K562 (cell line): ENCODE measurements at regions not wholly inside any gene's neighbourhood (a gene's known extent, or its start where the extent isn't known, plus 50 kb on each side); places are given as distances from the start of the nearest gene placed in this dataset.
"Not testable (repeated sequence)": the region's sequence is repeated elsewhere in the genome, so short reads cannot be mapped to it uniquely, and the experiment has no call there.

Experiments used
- ATAC-seq: fragments of 200-7000 bp; cut with Tn5 transposase; 3 replicates; pipeline ENCODE4 v1.9.1; 2020; ENCODE audit warnings: moderate library complexity
- BruUV-seq: library from RNA; stranded (reverse); fragments of 400-500 nt; replicated peaks from 2 replicates; lab custom pipeline; 2021; lab: Mats Ljungman, UMichigan
- CTCF ChIA-PET: fragments of 300-600 bp; formaldehyde crosslinking; extraction: SDS; loops from one replicate; lab custom pipeline; 2021; ENCODE audit warnings: low intra/inter-chr PET ratio; lab: Yijun Ruan, JAX
- POLR2A ChIA-PET: fragments of 300-600, 350-650 bp; sonication (Branson Sonifier 250); formaldehyde crosslinking; extraction: SDS; loops from one replicate; lab custom pipeline; 2021; ENCODE audit warnings: antibody characterized with exemption, inconsistent platforms; lab: Yijun Ruan, JAX
- DNase-seq, 4 experiments: peaks; one replicate each; pipeline versions ENCODE4 v3.0.0 to v3.0.0-alpha.2; 2011 to 2018; ENCODE audit warnings: low spot score in 3 of 4, mixed read lengths in 3 of 4; ENCODE audit errors: extremely low read depth in 1 of 4
- FAIRE-seq: peaks from 2 replicates; lab custom pipeline; 2011; peaks lifted over from hg19 to GRCh38; lab: Jason Lieb, UNC
- H2AFZ ChIP-seq: 2 replicates; pipeline ENCODE4 v1.6.0; 2011; ENCODE audit warnings: low read depth, low read length, control low read depth, inconsistent platforms
- H3K27ac ChIP-seq: fragments of 200-600 bp; 3 replicates; pipeline ENCODE4 v1.8.0; 2011; ENCODE audit warnings: low read depth, mild to moderate bottlenecking, control low read depth, inconsistent platforms, low read length, moderate library complexity, mixed read lengths; ENCODE audit errors: extremely low read depth
- H3K27me3 ChIP-seq, 2 experiments: fragments of 300-600 bp in 1 of 2; 2 replicates in 1 of 2; 3 replicates in 1 of 2; pipeline versions ENCODE4 v1.6.0 to v1.8.0; 2011; ENCODE audit warnings: inconsistent platforms in 2 of 2, low read length in 2 of 2, mild to moderate bottlenecking in 1 of 2, mixed read lengths in 1 of 2, moderate library complexity in 1 of 2; ENCODE audit not compliant: control insufficient read depth in 2 of 2, insufficient read depth in 2 of 2
- H3K36me3 ChIP-seq: fragments of 300-600 bp; 3 replicates; pipeline ENCODE4 v1.8.0; 2011; ENCODE audit warnings: mild to moderate bottlenecking, low read length, inconsistent platforms; ENCODE audit not compliant: control insufficient read depth, insufficient read depth
- H3K4me1 ChIP-seq, 2 experiments: fragments of 200-600 bp in 1 of 2; replicated peaks in 1 of 2; 2 replicates in 1 of 2; 3 replicates in 1 of 2; pipeline versions ENCODE4 v1.5.1 to v1.8.0; 2011; ENCODE audit warnings: inconsistent platforms in 2 of 2, low read length in 2 of 2, mild to moderate bottlenecking in 1 of 2, mixed read lengths in 1 of 2, moderate library complexity in 1 of 2; ENCODE audit not compliant: control insufficient read depth in 2 of 2, insufficient read depth in 2 of 2
- H3K4me2 ChIP-seq: 2 replicates; pipeline ENCODE4 v1.6.1; 2011; ENCODE audit warnings: low read length, control low read depth, inconsistent platforms, mixed read lengths; ENCODE audit not compliant: insufficient read depth
- H3K4me3 ChIP-seq: fragments of 200-600 bp; sonication (generic), shearing (Covaris generic); 2 replicates; pipeline ENCODE4 v1.5.1; 2016; ENCODE audit warnings: control low read depth, inconsistent platforms
- H3K79me2 ChIP-seq: fragments of 200-600 bp; 3 replicates; pipeline ENCODE4 v1.8.0; 2011; ENCODE audit warnings: low read length, inconsistent platforms; ENCODE audit not compliant: control insufficient read depth, insufficient read depth
- H3K9ac ChIP-seq, 2 experiments: 2 replicates each; pipeline versions ENCODE4 v1.6.0 to v1.6.1; 2011; ENCODE audit warnings: low read depth in 2 of 2, low read length in 2 of 2, control low read depth in 1 of 2, inconsistent platforms in 1 of 2, mild to moderate bottlenecking in 1 of 2, mixed read lengths in 1 of 2; ENCODE audit not compliant: insufficient read depth in 1 of 2
- H3K9me1 ChIP-seq: one replicate; pipeline ENCODE4 v1.6.0; 2011; ENCODE audit warnings: inconsistent platforms, mild to moderate bottlenecking, low read length, moderate library complexity; ENCODE audit not compliant: control insufficient read depth, insufficient read depth
- H3K9me3 ChIP-seq: replicated peaks from 2 replicates; pipeline ENCODE4 v1.5.1; 2011; ENCODE audit warnings: low read depth, low read length, inconsistent platforms; ENCODE audit not compliant: control insufficient read depth, insufficient read depth
- H4K20me1 ChIP-seq: replicated peaks from 2 replicates; pipeline ENCODE4 v1.6.1; 2011; ENCODE audit warnings: low read length, inconsistent platforms, mixed read lengths; ENCODE audit not compliant: control insufficient read depth, insufficient read depth
- WGBS: fragments of 100-300 bp; shearing (Covaris generic); methylation state at CpG from one replicate; pipeline ENCODE4 v1.1.6; 2016; ENCODE audit warnings: low coverage, mixed read lengths; ENCODE audit not compliant: insufficient coverage; ENCODE audit errors: missing lambda C conversion rate; 5-methylcytosine and 5-hydroxymethylcytosine counted together
- in situ Hi-C: fragments of 300-500 bp; cut with MboI; formaldehyde crosslinking; loops from 4 replicates; pipeline ENCODE4 v1.15.0; 2018; ENCODE audit warnings: inconsistent platforms, mixed read lengths
- intact Hi-C: fragments of 100-400 bp; cut with micrococcal nuclease; formaldehyde crosslinking; loops from 2 replicates; pipeline ENCODE4 v1.14.2; 2022

- BruUV-seq, H3K27ac ChIP-seq, ATAC-seq, in situ Hi-C loops, FAIRE-seq, H3K9ac ChIP-seq, DNase-seq, H3K9me3 ChIP-seq, H2AFZ ChIP-seq, H3K27me3 ChIP-seq, H3K9me1 ChIP-seq, H4K20me1 ChIP-seq, H3K4me3 ChIP-seq, H3K4me1 ChIP-seq, H3K4me2 ChIP-seq, POLR2A ChIA-PET, H3K36me3 ChIP-seq, intact Hi-C loops, CTCF ChIA-PET, H3K79me2 ChIP-seq: not testable (repeated sequence)
- 0% methylated on average over 4 of the region's 4 CpGs for WGBS
These were observed 182.8 kb upstream of the POMZP3 start for GRCh38 chr7:76809856-76810255.

DNA sequence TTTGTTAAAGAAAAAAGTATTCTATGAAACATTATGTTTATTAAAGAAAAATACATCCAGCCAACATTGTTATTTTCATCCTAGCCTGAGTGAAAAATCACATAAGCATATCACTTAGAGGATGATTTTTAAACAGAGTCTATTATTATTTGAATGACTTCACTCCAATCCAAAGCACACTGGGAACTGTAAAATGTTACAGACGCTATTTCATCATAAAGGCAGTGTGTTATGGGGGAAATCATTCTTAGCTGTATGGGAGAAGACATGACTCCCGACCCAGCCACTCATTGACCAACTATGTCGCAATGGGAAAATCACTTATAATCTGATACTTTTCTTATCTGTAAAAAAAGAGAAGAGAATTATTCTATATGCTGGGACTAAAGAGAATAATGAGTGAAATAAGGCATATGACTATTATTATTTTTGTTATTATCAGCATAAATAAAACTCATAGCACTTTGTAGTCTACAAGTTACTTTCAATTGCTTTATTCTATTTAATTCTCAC, 180.6 kb upstream of the POMZP3 start:
- H3K4me3 ChIP-seq, H3K9me3 ChIP-seq, POLR2A ChIA-PET, H3K79me2 ChIP-seq, H3K9ac ChIP-seq, ATAC-seq, H3K27me3 ChIP-seq, FAIRE-seq, CTCF ChIA-PET, in situ Hi-C loops, H3K4me1 ChIP-seq, H4K20me1 ChIP-seq, H3K9me1 ChIP-seq, intact Hi-C loops, H3K36me3 ChIP-seq, DNase-seq, H3K27ac ChIP-seq, BruUV-seq, H3K4me2 ChIP-seq, H2AFZ ChIP-seq: not testable (repeated sequence)
- WGBS, result 0% methylated on average over 3 of the region's 3 CpGs

GRCh38 chr7:76806460-76806859, 179.4 kb upstream of the POMZP3 start:
- POLR2A ChIA-PET, H3K27me3 ChIP-seq, FAIRE-seq, H3K27ac ChIP-seq, H3K9ac ChIP-seq, H4K20me1 ChIP-seq, H2AFZ ChIP-seq, H3K9me1 ChIP-seq, ATAC-seq, H3K4me2 ChIP-seq, in situ Hi-C loops, H3K4me3 ChIP-seq, H3K36me3 ChIP-seq, H3K4me1 ChIP-seq, CTCF ChIA-PET, intact Hi-C loops, BruUV-seq, DNase-seq, H3K9me3 ChIP-seq, H3K79me2 ChIP-seq: not testable (repeated sequence)

DNA sequence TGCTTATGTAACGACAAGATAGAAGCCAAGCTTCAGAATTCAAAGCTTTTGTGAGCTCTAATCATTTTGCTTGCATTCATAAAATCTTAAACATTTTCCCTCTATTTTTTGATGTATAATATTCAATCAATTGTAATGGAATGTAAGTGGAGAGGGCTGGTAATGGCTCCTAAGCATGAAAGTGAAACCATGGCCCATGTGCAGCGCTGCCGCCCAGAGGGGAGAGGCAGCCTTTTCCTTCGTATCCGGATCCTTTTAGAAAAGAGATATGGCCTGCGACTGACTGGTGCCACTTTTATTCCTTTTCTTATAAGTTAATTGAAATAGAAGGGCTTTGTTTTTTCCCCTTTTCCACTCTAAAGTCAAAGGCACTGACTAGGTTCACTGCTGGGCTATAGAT, 178.9 kb upstream of the POMZP3 start:
- 0% methylated on average over 5 of the region's 6 CpGs for WGBS
- in situ Hi-C loops, H3K4me3 ChIP-seq, H3K9me3 ChIP-seq, H3K9me1 ChIP-seq, H3K36me3 ChIP-seq, H3K79me2 ChIP-seq, H3K27me3 ChIP-seq, H3K4me2 ChIP-seq, POLR2A ChIA-PET, H3K4me1 ChIP-seq, BruUV-seq, FAIRE-seq, intact Hi-C loops, H3K9ac ChIP-seq, H4K20me1 ChIP-seq, DNase-seq, CTCF ChIA-PET, H3K27ac ChIP-seq: not testable (repeated sequence)
- peak overlapping the region; percentile 47; the same call in 1 of the 2 replicates for H2AFZ ChIP-seq
- peak; percentile 85 for ATAC-seq
